Astrocyte of the cerebellum (primary cell): ENCODE measurements at regions not wholly inside any gene's neighbourhood (a gene's known extent, or its start where the extent isn't known, plus 50 kb on each side); places are given as distances from the start of the nearest gene placed in this dataset.

Experiments
- DNase-seq: peaks from one replicate; pipeline ENCODE4 v3.0.0-alpha.2; 2011; ENCODE audit warnings: low read depth
- H3K4me3 ChIP-seq: 2 replicates; pipeline ENCODE4 v1.5.1; 2011; ENCODE audit warnings: mild to moderate bottlenecking, low read depth, low read length, moderate library complexity
- in situ Hi-C: cut with HindIII; loops from 2 replicates; pipeline ENCODE4 v1.10.0; 2017; ENCODE audit warnings: low sequenced_read_pairs
- TF ChIP-seq, protein P1 (sequence below): IDR thresholded peaks from 2 replicates; pipeline ENCODE4 v1.5.1; 2012; ENCODE audit warnings: low read length, low read depth, moderate library complexity, mild to moderate bottlenecking; ENCODE audit errors: missing control alignments

DNA sequence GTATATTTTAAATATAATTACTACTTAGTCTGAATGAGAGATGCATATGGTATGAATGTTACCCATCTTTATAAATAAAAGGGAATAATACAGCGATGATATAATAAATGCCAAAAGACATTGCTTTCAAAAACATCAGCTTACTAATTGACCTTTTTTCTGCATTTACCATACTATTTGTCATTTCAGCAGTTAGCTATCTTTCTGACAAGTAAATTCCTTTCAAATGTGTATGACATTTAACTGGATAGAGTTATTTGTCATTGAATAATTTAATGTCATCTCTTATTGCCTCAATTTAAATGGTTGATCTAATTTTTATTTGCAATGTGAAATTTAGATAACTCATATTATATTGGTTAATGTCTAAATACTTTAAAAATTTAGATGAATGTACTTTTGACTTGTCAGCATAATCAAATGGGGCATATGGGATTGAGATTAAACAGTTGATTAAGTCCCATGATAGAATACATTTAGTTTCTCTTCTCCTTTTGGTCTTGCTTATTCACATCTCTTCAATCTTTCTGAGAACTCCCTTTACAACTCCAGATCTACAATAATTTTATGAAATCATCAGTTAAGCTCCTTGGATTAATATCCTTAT, 350.9 kb downstream of the PCDH18 start:
- in situ Hi-C loops: no loop called here
- no peak for DNase-seq
- TF ChIP-seq, protein P1, sequence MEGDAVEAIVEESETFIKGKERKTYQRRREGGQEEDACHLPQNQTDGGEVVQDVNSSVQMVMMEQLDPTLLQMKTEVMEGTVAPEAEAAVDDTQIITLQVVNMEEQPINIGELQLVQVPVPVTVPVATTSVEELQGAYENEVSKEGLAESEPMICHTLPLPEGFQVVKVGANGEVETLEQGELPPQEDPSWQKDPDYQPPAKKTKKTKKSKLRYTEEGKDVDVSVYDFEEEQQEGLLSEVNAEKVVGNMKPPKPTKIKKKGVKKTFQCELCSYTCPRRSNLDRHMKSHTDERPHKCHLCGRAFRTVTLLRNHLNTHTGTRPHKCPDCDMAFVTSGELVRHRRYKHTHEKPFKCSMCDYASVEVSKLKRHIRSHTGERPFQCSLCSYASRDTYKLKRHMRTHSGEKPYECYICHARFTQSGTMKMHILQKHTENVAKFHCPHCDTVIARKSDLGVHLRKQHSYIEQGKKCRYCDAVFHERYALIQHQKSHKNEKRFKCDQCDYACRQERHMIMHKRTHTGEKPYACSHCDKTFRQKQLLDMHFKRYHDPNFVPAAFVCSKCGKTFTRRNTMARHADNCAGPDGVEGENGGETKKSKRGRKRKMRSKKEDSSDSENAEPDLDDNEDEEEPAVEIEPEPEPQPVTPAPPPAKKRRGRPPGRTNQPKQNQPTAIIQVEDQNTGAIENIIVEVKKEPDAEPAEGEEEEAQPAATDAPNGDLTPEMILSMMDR: no peak
- H3K4me3 ChIP-seq: no peak overlapping the region

DNA sequence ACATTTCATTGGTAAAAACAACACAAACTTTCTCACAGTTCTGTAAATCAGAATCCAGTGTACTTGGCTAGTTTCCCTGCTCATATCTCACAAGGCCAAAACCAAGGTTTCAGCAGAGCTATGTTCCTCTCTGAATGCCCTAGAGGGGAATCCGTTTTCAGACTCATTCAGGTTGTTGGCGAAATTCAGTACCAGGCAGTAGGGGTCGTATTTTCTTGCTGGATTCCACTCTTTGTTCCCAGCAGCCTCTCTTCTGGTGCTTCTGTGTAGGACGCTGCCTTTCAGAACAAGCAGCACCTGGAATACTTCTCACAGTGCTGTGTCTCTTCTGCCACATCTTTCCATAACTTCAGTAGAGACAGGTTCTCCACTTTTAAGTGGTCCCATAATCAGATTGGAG, 351.9 kb downstream of the PCDH18 start:
- DNase-seq: no peak
- TF ChIP-seq, protein P1: no peak
- in situ Hi-C loops: no loop called here
- no peak overlapping the region for H3K4me3 ChIP-seq

DNA sequence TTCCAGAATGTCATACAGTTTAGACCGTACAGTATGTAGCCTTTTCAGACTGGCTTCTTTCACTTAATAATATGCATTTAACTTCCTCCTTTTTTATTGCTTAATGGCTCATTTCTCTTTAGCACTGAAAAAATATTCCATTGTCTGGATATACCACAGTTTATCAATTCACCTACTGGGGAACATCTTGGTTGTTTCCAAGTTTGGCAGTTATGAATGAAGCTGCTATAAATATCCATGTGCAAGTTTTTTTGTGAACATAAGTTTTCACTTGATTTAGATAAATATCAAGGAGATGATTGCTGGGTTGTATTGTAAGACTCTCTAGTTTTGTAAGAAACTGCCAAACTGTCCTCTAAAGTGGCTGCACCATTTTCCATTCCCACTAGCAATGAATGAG, 375.5 kb downstream of the PCDH18 start:
- in situ Hi-C loops: no loop called here
- H3K4me3 ChIP-seq: no peak overlapping the region
- TF ChIP-seq, protein P1: no peak
- no peak for DNase-seq

DNA sequence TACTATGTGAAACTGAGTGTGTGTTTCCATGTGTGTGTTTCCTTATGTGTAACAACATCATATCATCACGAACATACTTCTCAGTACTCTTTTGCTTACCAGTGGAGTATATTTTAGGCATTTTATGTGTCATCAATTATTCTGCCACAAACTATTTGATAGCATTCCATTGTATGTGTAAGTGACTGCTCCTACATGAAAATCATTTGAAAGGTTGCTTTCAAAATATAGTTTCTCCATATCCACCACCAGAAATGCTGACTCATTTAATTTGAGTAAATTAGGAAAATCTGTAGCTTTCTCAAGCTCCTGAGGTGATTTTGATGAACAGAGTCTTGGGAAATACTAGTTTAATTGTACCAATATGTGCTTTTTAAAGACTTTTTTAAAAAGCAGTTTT, 376.2 kb downstream of the PCDH18 start:
- no peak overlapping the region for H3K4me3 ChIP-seq
- DNase-seq: peak; percentile 29
- in situ Hi-C loops: no loop called here
- TF ChIP-seq, protein P1: no peak

DNA sequence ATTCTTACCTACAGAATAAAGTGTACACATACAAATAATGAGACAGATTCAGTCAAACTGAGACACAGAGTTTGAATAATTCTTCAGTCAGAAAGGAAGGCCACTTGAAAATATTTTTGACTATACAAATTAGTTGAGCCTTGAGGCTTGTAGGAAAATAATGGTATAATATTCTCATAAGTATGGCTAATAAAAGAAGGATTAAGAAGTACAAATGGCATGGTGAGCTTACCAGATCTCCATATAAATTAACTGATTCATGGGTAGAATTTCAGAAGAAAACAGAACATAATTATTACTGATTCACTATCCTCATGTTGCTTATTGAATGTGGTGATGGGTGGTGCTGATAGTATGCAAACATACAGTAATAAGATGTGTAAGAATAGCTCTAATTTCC, 401.1 kb downstream of the PCDH18 start:
- no peak for DNase-seq
- TF ChIP-seq, protein P1: no peak
- in situ Hi-C loops: no loop called here
- no peak overlapping the region for H3K4me3 ChIP-seq

DNA sequence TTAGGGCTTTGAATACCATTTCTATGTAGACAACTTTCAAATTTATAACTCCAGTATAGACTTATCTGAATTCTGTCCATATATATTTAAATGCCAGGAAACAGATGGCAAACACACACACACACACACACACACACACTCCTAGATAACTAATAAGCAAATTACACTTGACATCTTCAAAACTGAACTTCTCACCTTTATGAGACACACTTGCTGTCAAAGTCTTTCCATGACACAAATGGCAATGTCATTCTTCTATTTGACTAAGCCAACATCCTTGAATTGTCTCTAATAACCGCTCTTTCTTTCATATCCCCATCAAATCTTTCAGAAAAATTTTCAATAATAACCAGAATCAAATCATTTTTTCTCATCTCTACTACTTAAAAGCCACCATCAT, 402.4 kb downstream of the PCDH18 start:
- no peak for DNase-seq
- in situ Hi-C loops: loop anchor here (10.0 kb wide), 1 partner anchor 405 kb away; the partner anchor contains the start of gene PCDH18
- TF ChIP-seq, protein P1: no peak
- no peak overlapping the region for H3K4me3 ChIP-seq
